HG02678 (cell line): ENCODE measurements at regions not wholly inside any gene's neighbourhood (a gene's known extent, or its start where the extent isn't known, plus 50 kb on each side); places are given as distances from the start of the nearest gene placed in this dataset.
"Not testable (repeated sequence)": the region's sequence is repeated elsewhere in the genome, so short reads cannot be mapped to it uniquely, and the experiment has no call there.

Source experiments
- ATAC-seq: cut with Tn5 transposase; IDR thresholded peaks from one replicate; pipeline ENCODE4 v1.9.1; 2021; ENCODE audit warnings: mild to moderate bottlenecking, moderate library complexity; ENCODE audit not compliant: unreplicated experiment

DNA sequence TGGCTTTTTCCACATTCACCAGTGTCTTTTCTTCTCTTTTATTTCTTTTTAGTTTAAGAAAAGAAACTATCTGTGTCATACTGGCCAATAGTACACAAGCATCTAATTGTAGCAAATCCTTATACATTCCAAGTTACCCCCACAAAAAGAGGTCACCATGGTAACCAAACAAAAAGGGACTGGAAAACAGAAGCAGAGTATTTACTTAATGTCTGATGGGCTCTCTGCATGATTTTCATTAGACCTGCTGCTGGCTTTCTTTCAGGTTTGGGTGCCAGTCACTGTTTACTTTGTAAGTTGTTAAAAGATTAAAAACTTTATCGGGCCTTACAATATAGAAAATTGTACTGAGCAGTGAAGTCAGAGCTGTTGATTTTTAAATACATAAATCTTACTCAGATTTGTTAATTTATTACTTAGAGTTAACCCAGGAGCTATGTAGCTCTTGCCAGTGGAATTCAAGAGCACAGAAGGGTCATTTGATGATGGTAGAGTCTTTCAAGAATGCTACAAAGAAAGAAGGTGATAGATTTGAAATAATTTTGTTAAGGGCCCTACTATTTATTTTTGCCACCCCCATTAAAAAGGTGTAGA lies 123.9 kb downstream of the BRMS1L start:
- no peak for ATAC-seq

DNA sequence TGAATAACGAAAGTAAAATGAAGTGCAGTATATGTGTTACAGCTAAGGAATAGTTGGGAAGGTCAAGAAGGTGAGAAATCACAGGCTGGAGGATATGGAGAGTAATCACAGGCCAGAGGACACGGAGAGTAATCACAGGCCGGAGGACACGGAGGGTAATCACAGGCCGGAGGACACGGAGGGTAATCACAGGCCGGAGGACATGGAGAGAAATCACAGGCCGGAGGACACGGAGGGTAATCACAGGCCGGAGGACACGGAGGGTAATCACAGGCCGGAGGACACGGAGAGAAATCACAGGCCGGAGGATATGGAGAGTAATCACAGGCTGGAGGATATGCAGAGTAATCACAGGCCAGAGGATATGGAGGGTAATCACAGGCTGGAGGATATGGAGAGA lies 121.8 kb downstream of the BRMS1L start:
- ATAC-seq = not testable (repeated sequence)

DNA sequence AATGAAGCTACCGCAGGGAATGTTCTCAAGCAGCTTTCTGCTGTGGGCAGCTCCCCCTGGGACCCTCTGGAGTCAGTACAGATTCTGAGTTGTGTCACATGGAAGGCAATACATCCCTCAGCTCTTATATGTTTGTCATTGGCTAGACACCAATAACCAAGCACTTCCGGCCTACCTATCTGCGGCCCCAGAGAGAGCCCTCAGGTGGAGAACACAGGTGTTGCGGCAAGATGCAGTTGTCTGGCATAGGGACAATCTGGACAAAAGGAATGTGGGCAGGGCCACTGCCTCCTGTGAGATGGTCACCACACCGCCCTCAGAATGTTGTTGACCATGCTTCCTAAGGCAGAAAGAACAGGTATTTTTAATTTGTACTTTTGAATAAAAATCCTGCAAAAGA lies 118.7 kb downstream of the BRMS1L start:
- no peak for ATAC-seq

DNA sequence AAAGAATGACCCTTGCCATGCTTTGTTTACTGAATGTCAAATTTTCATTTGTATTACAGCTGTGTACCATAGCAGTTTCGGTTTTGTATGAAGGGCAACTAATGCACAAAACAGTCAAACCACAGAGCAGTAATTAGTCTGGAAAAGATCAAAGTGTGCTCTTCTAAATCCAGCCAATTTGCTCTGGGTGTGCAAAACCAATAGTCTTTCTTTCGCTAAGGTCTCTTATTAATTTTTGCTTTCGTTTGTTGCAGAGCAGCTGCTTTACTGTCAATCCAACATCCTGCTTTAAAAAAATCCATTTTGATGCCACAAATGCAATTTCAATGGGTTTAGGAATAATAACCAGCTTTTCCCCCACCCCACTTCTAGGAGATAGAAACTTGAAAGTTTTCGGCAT lies 114.2 kb downstream of the BRMS1L start:
- ATAC-seq = peak; percentile 88

DNA sequence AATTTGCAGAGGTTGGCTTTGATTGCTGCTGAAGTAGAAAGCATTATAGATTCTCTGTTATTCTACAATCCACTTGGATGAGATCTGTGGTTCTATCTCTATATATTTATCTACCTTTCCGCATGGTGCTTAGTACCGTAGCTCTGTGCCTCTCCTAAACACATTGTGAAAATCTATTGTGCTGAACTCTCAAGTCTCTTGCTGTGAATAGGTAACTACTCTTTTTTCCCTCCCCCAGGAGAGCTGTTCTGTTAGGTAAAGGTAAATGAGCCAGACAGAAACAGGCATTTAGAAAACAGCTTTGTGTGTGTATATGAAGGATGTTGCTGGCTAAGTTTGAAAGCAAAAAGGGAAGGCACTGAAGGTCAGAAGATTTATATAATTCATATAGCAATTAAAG lies 112.6 kb downstream of the BRMS1L start:
- ATAC-seq = no peak

DNA sequence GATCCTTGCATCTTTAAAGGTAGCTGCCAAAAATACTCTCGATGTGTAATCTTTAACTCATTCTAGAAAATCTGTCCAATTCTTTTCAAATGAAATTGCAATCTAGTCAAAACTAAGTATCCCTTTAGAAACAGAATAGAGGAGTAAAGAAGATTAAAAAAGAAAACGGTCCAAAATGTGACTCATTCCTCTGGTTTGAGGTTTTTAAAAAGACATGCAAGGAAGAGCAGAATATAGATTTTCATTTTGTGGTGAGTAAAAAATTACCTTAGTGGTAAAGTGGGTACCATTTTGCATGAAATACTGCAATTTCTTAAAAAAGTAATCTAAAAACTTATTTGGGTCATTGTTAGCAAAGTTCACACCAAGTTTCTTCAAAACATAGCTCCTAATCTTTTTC lies 108.4 kb downstream of the BRMS1L start:
- ATAC-seq = peak; percentile 63

DNA sequence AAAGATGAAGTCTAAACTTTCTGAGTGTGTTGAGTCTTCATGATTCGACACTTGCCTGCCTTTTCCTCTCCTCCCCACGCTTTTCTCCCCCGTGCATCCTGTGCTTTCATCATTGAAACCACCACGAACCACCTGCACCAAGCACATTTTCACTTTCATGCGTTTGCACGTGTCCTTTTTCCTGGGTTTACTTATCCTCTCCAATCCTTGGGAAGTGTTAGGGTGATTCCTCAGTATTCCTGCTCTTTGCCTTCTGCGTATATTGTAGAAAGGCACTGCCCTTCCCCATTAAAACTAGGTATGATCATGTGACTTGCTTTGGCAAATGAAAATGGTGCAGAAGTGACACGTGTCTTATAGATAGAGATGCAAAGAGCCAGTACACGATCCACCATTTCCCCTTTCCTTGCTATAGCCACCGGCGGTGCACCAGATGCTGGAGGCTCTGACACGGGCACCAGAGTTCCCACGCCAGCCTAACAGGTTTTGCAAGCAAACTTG lies 106.6 kb downstream of the BRMS1L start:
- peak; percentile 67 for ATAC-seq

DNA sequence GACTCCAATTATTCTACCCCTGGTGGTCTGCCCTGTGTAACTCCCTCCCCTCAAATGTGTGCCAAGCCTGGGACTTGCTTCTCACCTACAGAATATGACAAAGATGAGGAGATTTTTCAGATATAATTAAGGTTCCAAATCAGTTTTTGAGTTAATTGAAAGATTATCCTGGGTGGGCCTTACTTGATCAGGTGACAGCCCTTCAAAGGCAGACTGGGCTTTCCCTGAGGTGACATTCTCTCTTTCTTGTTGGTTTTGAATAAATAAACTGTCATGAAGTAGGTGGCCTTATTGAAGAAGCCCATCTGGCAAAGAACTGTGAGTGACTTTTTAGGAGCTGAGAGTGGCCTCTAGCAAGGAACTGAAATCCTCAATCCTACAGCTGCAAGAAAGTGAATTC lies 106.0 kb downstream of the BRMS1L start:
- ATAC-seq = peak; percentile 14

DNA sequence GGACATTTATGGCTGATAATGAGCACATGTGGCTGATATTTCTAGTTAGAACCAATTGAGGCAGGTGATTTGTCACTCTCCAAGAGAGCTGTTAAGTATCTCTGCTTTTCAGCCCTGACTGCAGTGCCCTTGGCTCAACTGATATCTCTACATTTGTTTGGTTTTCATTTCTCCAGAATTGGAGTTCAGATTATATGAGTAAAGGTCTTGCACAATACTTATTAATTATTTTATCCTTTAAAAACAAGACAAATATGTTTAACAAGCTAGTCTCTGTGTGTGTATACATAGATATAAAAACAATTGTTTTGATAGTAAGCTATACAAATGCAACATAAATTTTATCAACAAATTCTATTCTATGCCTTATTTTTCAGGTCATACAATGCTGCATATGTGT lies 105.2 kb downstream of the BRMS1L start:
- ATAC-seq = no peak

DNA sequence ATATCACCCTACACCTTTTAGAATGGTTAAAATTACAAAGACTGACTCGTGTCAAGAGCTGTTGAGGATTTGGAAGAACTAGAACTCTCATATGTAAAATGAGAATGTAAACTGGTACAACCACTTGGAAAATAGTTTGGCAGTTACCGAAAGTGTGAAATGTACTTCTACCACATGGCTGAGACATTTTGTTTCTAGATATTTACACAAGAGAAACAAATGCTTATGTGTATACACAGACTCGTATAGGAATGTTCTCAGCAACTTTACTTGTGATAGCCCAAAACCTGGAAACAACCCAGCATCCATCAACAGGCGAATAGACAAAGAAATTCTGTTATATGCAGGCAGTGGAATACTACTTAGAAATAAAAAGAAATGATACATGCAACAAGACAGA lies 103.0 kb downstream of the BRMS1L start:
- no peak for ATAC-seq

DNA sequence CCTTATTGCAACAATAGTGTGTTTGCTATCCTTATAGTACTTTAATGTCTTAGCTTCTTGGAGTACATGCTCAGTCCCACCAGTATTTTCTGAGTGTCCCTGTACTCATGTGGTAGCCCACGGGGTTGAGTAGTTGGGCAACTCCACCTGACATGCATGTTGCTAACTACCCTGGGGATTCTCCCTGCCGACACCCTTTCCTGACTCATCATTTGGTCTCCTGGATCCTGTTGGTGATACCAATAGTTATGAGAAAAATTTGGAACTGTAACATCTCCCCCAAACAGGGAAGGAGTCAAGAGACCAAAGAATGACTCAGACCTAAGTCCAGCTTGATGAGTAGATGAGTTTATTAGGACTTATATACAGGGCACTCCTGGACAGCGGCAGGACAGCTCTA lies 101.6 kb downstream of the BRMS1L start:
- no peak for ATAC-seq

DNA sequence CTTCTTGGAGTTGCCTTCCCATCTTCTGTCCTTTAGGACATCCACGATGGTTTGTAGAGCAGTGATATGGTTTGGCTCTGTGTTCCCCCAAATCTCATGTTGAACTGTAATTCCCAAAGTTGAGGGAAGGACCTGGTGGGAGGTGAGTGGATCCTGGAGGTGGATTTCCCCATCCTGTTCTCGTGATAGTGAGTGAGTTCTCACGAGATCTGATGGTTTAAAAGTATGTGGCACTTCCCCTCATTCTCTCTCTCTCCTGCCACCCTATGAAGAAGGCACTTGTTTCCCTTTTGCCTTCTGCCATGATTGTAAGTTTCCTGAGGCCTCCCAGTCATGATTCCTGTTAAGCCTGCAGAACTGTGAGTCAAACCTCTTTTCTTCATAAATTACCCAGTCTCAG lies 99.2 kb downstream of the BRMS1L start:
- ATAC-seq = no peak

DNA sequence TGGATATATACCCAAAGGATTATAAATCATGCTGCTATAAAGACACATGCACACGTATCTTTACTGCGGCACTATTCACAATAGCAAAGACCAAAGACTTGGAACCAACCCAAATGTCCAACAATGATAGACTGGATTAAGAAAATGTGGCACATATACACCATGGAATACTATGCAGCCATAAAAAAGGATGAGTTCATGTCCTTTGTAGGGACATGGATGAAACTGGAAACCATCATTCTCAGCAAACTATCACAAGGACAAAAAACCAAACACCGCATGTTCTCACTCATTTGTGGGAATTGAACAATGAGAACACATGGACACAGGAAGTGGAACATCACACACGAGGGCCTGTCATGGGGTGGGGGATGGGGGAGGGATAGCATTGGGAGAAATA lies 96.5 kb downstream of the BRMS1L start:
- not testable (repeated sequence) for ATAC-seq

DNA sequence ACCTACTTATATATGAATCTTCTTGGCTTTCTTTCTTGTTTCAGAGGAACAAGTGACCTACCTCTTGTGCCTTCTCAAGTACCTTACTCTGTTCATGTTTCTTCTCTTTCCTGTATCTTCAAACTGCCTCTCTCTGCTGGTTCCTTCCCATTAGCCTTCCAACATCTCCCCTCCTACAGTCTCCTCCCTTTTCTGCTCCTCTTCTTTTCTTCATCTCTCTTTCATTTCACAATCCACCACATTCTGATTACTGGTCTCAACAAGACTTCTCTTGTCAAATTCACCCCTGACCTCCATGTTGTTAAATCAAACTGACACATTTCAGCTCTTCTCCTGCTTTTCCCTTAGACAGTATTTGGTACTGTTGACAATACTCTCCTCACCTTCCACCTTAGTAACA lies 95.6 kb downstream of the BRMS1L start:
- no peak for ATAC-seq
